IMR-90 (cell line): ENCODE measurements at regions not wholly inside any gene's neighbourhood (a gene's known extent, or its start where the extent isn't known, plus 50 kb on each side); places are given as distances from the start of the nearest gene placed in this dataset.

Experiments
- ATAC-seq: fragments of 200-7000 bp; cut with Tn5 transposase; 2 replicates; pipeline ENCODE4 v1.9.1; 2020; ENCODE audit warnings: low read depth, mild to moderate bottlenecking, moderate library complexity
- BruUV-seq: library from RNA; stranded (reverse); fragments of 400-500 nt; replicated peaks from 2 replicates; lab custom pipeline; 2021; lab: Mats Ljungman, UMichigan
- CTCF ChIA-PET: fragments of 300-600 bp; formaldehyde crosslinking; extraction: SDS; loops from one replicate; lab custom pipeline; 2021; ENCODE audit warnings: antibody characterized with exemption; lab: Yijun Ruan, JAX
- POLR2A ChIA-PET: fragments of 300-600 bp; sonication (Branson Sonifier 250); formaldehyde crosslinking; loops from one replicate; lab custom pipeline; 2022; ENCODE audit warnings: antibody characterized with exemption; ENCODE audit not compliant: unreplicated experiment; lab: Charles Lee
- DNase-seq: peaks from one replicate; pipeline ENCODE4 v3.0.0; 2013
- H2AFZ ChIP-seq: replicated peaks from 2 replicates; pipeline ENCODE3; 2013; ENCODE audit warnings: low read length, mild to moderate bottlenecking; ENCODE audit not compliant: poor library complexity
- H2AK5ac ChIP-seq: 2 replicates; pipeline ENCODE4 v1.6.1; 2013; ENCODE audit warnings: low read depth, low read length, inconsistent platforms
- H2AK9ac ChIP-seq: replicated peaks from 2 replicates; pipeline ENCODE3; 2013; ENCODE audit warnings: mild to moderate bottlenecking, low read depth, low read length, moderate library complexity; ENCODE audit not compliant: poor library complexity
- H2BK120ac ChIP-seq: 2 replicates; pipeline ENCODE4 v1.6.1; 2013; ENCODE audit warnings: low read depth, low read length, inconsistent platforms
- H2BK15ac ChIP-seq: 3 replicates; pipeline ENCODE4 v1.6.1; 2013; ENCODE audit warnings: low read depth, low read length, inconsistent platforms
- H2BK20ac ChIP-seq: 2 replicates; pipeline ENCODE4 v1.6.1; 2013; ENCODE audit warnings: low read depth, mild to moderate bottlenecking, inconsistent platforms, low read length, moderate library complexity
- H2BK5ac ChIP-seq: 2 replicates; pipeline ENCODE4 v1.6.1; 2013; ENCODE audit warnings: mild to moderate bottlenecking, low read depth, low read length, inconsistent platforms; ENCODE audit not compliant: poor library complexity, severe bottlenecking
- H3K14ac ChIP-seq: replicated peaks from 2 replicates; pipeline ENCODE4 v1.6.1; 2013; ENCODE audit warnings: low read depth, low read length, inconsistent platforms
- H3K18ac ChIP-seq: 2 replicates; pipeline ENCODE4 v1.6.1; 2013; ENCODE audit warnings: low read depth, low read length, control low read depth
- H3K23ac ChIP-seq: 2 replicates; pipeline ENCODE4 v1.6.1; 2013; ENCODE audit warnings: low read depth, low read length, inconsistent platforms
- H3K27ac ChIP-seq: 2 replicates; pipeline ENCODE4 v1.5.1; 2013; ENCODE audit warnings: mild to moderate bottlenecking, control low read depth, low read length; ENCODE audit not compliant: insufficient read depth
- H3K27me3 ChIP-seq: 2 replicates; pipeline ENCODE4 v1.6.1; 2013; ENCODE audit warnings: low read length; ENCODE audit not compliant: control insufficient read depth, insufficient read depth
- H3K36me3 ChIP-seq: 2 replicates; pipeline ENCODE4 v1.6.1; 2013; ENCODE audit warnings: low read length, mixed read lengths; ENCODE audit not compliant: control insufficient read depth, insufficient read depth
- H3K4ac ChIP-seq: 2 replicates; pipeline ENCODE4 v1.6.1; 2013; ENCODE audit warnings: low read depth, low read length, inconsistent platforms
- H3K4me1 ChIP-seq: 2 replicates; pipeline ENCODE4 v1.6.1; 2013; ENCODE audit warnings: low read length, mixed read lengths; ENCODE audit not compliant: control insufficient read depth, insufficient read depth
- H3K4me2 ChIP-seq: 2 replicates; pipeline ENCODE4 v1.6.1; 2013; ENCODE audit warnings: low read depth, mild to moderate bottlenecking, control low read depth, low read length, moderate library complexity
- H3K4me3 ChIP-seq: 2 replicates; pipeline ENCODE4 v1.5.1; 2013; ENCODE audit warnings: low read depth, mild to moderate bottlenecking, control low read depth, low read length, moderate library complexity; ENCODE audit not compliant: insufficient read depth
- H3K56ac ChIP-seq: 2 replicates; pipeline ENCODE4 v1.6.1; 2013; ENCODE audit warnings: low read length, inconsistent platforms; ENCODE audit not compliant: insufficient read depth; ENCODE audit errors: extremely low read depth
- H3K79me1 ChIP-seq, 2 experiments: 2 replicates each; pipeline ENCODE4 v1.6.1; 2013; ENCODE audit warnings: low read length in 2 of 2, inconsistent platforms in 1 of 2, low read depth in 1 of 2
- H3K9ac ChIP-seq: 2 replicates; pipeline ENCODE4 v1.6.1; 2013; ENCODE audit warnings: low read depth, low read length, control low read depth
- H3K9me1 ChIP-seq: 2 replicates; pipeline ENCODE4 v1.6.1; 2013; ENCODE audit warnings: low read length, inconsistent platforms; ENCODE audit not compliant: insufficient read depth
- H3K9me3 ChIP-seq: 2 replicates; pipeline ENCODE4 v1.6.1; 2013; ENCODE audit warnings: low read length; ENCODE audit not compliant: control insufficient read depth, insufficient read depth
- H4K20me1 ChIP-seq: 2 replicates; pipeline ENCODE4 v1.6.1; 2013; ENCODE audit warnings: low read length, inconsistent platforms; ENCODE audit not compliant: insufficient read depth
- H4K5ac ChIP-seq: 2 replicates; pipeline ENCODE4 v1.6.1; 2013; ENCODE audit warnings: mild to moderate bottlenecking, low read depth, low read length, control low read depth
- H4K8ac ChIP-seq, 2 experiments: 2 replicates each; pipeline ENCODE4 v1.6.1; 2013; ENCODE audit warnings: low read depth in 2 of 2, low read length in 2 of 2, control low read depth in 1 of 2, inconsistent platforms in 1 of 2
- H4K91ac ChIP-seq: 2 replicates; pipeline ENCODE4 v1.6.1; 2013; ENCODE audit warnings: low read depth, low read length, inconsistent platforms; ENCODE audit not compliant: insufficient read depth
- BHLHE40 ChIP-seq: fragments of 150-350 bp; IDR thresholded peaks from 2 replicates; pipeline ENCODE4 v1.6.1; 2016; ENCODE audit warnings: mild to moderate bottlenecking, low read depth, low read length
- CEBPB ChIP-seq: IDR thresholded peaks from 2 replicates; pipeline ENCODE4 v1.6.1; 2012; ENCODE audit warnings: low read depth, low read length, improper control_type of control experiment
- CHD1 ChIP-seq: IDR thresholded peaks from 2 replicates; pipeline ENCODE4 v1.6.1; 2012; ENCODE audit warnings: low read depth, low read length, improper control_type of control experiment
- FOS ChIP-seq: fragments of 150-350 bp; IDR thresholded peaks from 2 replicates; pipeline ENCODE4 v1.6.1; 2016; ENCODE audit warnings: low read depth, low read length
- MAFK ChIP-seq: IDR thresholded peaks from 2 replicates; pipeline ENCODE4 v1.6.1; 2012; ENCODE audit warnings: low read depth, low read length, improper control_type of control experiment
- MAZ ChIP-seq: IDR thresholded peaks from 2 replicates; pipeline ENCODE4 v1.6.1; 2012; ENCODE audit warnings: low read depth, mild to moderate bottlenecking, low read length, improper control_type of control experiment, moderate library complexity, borderline replicate concordance
- MXI1 ChIP-seq: IDR thresholded peaks from 2 replicates; pipeline ENCODE4 v1.6.1; 2012; ENCODE audit warnings: low read depth, mild to moderate bottlenecking, low read length, moderate library complexity, borderline replicate concordance
- POLR2A ChIP-seq: IDR thresholded peaks from 2 replicates; pipeline ENCODE4 v1.6.1; 2012; ENCODE audit warnings: mild to moderate bottlenecking, low read depth, low read length
- RAD21 ChIP-seq: IDR thresholded peaks from 2 replicates; pipeline ENCODE4 v1.6.1; 2012; ENCODE audit warnings: low read length, improper control_type of control experiment
- RCOR1 ChIP-seq: IDR thresholded peaks from 2 replicates; pipeline ENCODE4 v1.6.1; 2012; ENCODE audit warnings: mild to moderate bottlenecking, low read length, improper control_type of control experiment; ENCODE audit not compliant: insufficient replicate concordance
- RFX5 ChIP-seq: IDR thresholded peaks from 2 replicates; pipeline ENCODE4 v1.8.0; 2012; ENCODE audit warnings: low read depth, mild to moderate bottlenecking, low read length, moderate library complexity
- SMC3 ChIP-seq: fragments of 150-350 bp; IDR thresholded peaks from 2 replicates; pipeline ENCODE4 v1.6.1; 2016; ENCODE audit warnings: low read depth, mild to moderate bottlenecking, antibody characterized with exemption, low read length, moderate library complexity
- WGBS, 2 experiments: methylation state at CpG; one replicate each; pipeline versions ENCODE4 v1.1.5 to v1.1.7; 2013; ENCODE audit warnings: missing lambda C conversion rate in 2 of 2; ENCODE audit not compliant: insufficient read length in 1 of 2; ENCODE audit errors: extremely low coverage in 2 of 2; 5-methylcytosine and 5-hydroxymethylcytosine counted together
- dilution Hi-C: fragments of 300-500 bp; cut with HindIII; formaldehyde crosslinking; loops from one replicate; pipeline ENCODE4 v1.14.3; 2018; ENCODE audit warnings: low sequenced_read_pairs; ENCODE audit not compliant: unreplicated experiment
- in situ Hi-C: fragments of 300-500 bp; cut with MboI; formaldehyde crosslinking; loops from 3 replicates; pipeline ENCODE4 v1.14.3; 2019; ENCODE audit warnings: low sequenced_read_pairs, inconsistent platforms, mixed read lengths
- intact Hi-C: fragments of 100-400 bp; cut with micrococcal nuclease; formaldehyde crosslinking; loops from 2 replicates; pipeline ENCODE4 v1.10.0; 2022

DNA sequence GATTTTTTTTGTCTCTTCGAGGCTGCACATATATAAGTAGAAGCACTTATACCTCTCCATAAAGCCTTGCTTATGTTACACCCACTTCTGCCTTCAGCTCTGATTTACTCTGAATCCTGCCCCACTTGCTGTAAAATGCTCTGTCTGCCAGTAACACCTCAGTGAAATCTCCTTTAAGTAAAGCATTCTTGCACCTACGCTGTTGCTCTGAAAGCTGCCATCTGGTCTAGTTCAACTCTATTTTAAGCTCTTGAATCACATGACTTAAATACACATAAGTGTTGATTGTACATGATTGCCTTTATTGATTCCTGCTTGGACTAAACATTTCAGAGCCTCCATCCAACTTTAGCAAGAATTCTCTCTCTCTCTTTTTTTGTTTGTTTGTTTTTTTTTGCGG lies 609.0 kb upstream of the CELF4 start:
- no peaks in the 10 kb centered on the region for H4K20me1 ChIP-seq
- no peak overlapping the region for H4K91ac ChIP-seq
- intact Hi-C loops, result no loop called here
- H3K23ac ChIP-seq, result no peak overlapping the region
- no peak overlapping the region for H3K4me3 ChIP-seq
- DNase-seq (no peak), ATAC-seq (no peak)
- no peak overlapping the region for H2AK5ac ChIP-seq
- POLR2A ChIA-PET, result no interaction called here
- no peak overlapping the region for H3K14ac ChIP-seq
- H3K9me3 ChIP-seq, result no peaks in the 10 kb centered on the region; the same call in 1 of the 2 replicates
- no peak overlapping the region for H3K27ac ChIP-seq
- no peak overlapping the region for H2BK5ac ChIP-seq
- H2AFZ ChIP-seq, result no peak overlapping the region
- H2BK120ac ChIP-seq, result no peak overlapping the region
- no peak overlapping the region for H2AK9ac ChIP-seq
- TF ChIP-seq RFX5, result no peak
- no peak for TF ChIP-seq BHLHE40
- TF ChIP-seq SMC3, result no peak
- no peak for TF ChIP-seq MXI1
- no peak for TF ChIP-seq RCOR1
- TF ChIP-seq CEBPB, result no peak
- TF ChIP-seq RAD21, result no peak
- TF ChIP-seq CHD1, result no peak
- no peak for TF ChIP-seq MAFK
- no peak for TF ChIP-seq POLR2A
- no peak for TF ChIP-seq MAZ
- TF ChIP-seq FOS, result no peak
- no peaks in the 10 kb centered on the region for H3K9me1 ChIP-seq
- no peak overlapping the region for H3K4me2 ChIP-seq
- H3K4me1 ChIP-seq, result no peaks in the 10 kb centered on the region
- no peak overlapping the region for H4K8ac ChIP-seq
- no CpG with 5 or more reads among the region's 3 CpGs for WGBS, 2 experiments
- H3K4ac ChIP-seq, result no peak overlapping the region
- no peak overlapping the region for H4K5ac ChIP-seq
- no peaks in the 10 kb centered on the region for H3K27me3 ChIP-seq
- CTCF ChIA-PET, result no interaction called here
- no peak overlapping the region for H2BK15ac ChIP-seq
- H3K18ac ChIP-seq, result no peak overlapping the region
- no peaks in the 10 kb centered on the region for H3K36me3 ChIP-seq
- H2BK20ac ChIP-seq, result no peak overlapping the region
- dilution Hi-C loops, result no loop called here
- BruUV-seq, result no TSS peak
- in situ Hi-C loops, result no loop called here
- H3K79me1 ChIP-seq, result no peaks in the 10 kb centered on the region
- H3K56ac ChIP-seq, result no peak overlapping the region
- no peak overlapping the region for H3K9ac ChIP-seq
